RWPE1 (cell line): ENCODE measurements at regions not wholly inside any gene's neighbourhood (a gene's known extent, or its start where the extent isn't known, plus 50 kb on each side); places are given as distances from the start of the nearest gene placed in this dataset.

Experiments
- CTCF ChIA-PET: fragments of 350-600 bp; sonication (Branson Sonifier 250); formaldehyde crosslinking; extraction: SDS; loops from one replicate; lab custom pipeline; 2021; lab: Yijun Ruan, JAX
- POLR2A ChIA-PET: fragments of 400-600 bp; formaldehyde crosslinking; extraction: SDS; loops from one replicate; lab custom pipeline; 2020; ENCODE audit warnings: antibody characterized with exemption; ENCODE audit not compliant: low non-redundant PET; lab: Yijun Ruan, JAX
- DNase-seq: peaks from one replicate; pipeline ENCODE4 v3.0.0; 2012; ENCODE audit warnings: low spot score
- H3K27ac ChIP-seq: fragments of 450-650 bp; 2 replicates; pipeline ENCODE4 v1.5.1; 2017
- CTCF ChIP-seq: fragments of 450-650 bp; conservative IDR thresholded peaks from 2 replicates; pipeline ENCODE4 v1.5.1; 2017; ENCODE audit warnings: low read depth, mild to moderate bottlenecking

GRCh38 chr15:95444860-95445259, 885.6 kb upstream of the NR2F2 start:
- CTCF ChIA-PET = no interaction called here

GRCh38 chr15:95446854-95447253, 883.6 kb upstream of the NR2F2 start:
- H3K27ac ChIP-seq = no peak overlapping the region
- TF ChIP-seq CTCF = no peak
- ChIA-PET CTCF (no interaction called here), POLR2A (no interaction called here)
- no peak for DNase-seq

More at GRCh38 chr15:95444860-95445259, 885.6 kb upstream of the NR2F2 start:
- no peak for DNase-seq
- TF ChIP-seq CTCF = no peak
- H3K27ac ChIP-seq = no peak overlapping the region
- POLR2A ChIA-PET = no interaction called here

- no peak overlapping the region for H3K27ac ChIP-seq
- ChIA-PET CTCF (no interaction called here), POLR2A (no interaction called here)
- TF ChIP-seq CTCF = no peak
- DNase-seq = no peak
Observed at GRCh38 chr15:95447486-95447885, 883.0 kb upstream of the NR2F2 start.

GRCh38 chr15:95448531-95449229, 881.8 kb upstream of the NR2F2 start:
- H3K27ac ChIP-seq = no peak overlapping the region
- TF ChIP-seq CTCF = no peak
- DNase-seq = peak; percentile 1
- ChIA-PET POLR2A (no interaction called here), CTCF (no interaction called here)

- TF ChIP-seq CTCF = no peak
- H3K27ac ChIP-seq = no peak overlapping the region
- no peak for DNase-seq
- ChIA-PET CTCF (no interaction called here), POLR2A (no interaction called here)
Observed at GRCh38 chr15:95449230-95449628, 881.3 kb upstream of the NR2F2 start.

GRCh38 chr15:95450413-95450812, 880.1 kb upstream of the NR2F2 start:
- POLR2A ChIA-PET = no interaction called here
- CTCF ChIA-PET = no interaction called here

More at GRCh38 chr15:95450413-95450812, 880.1 kb upstream of the NR2F2 start:
- H3K27ac ChIP-seq = no peak overlapping the region
- no peak for TF ChIP-seq CTCF
- DNase-seq = no peak
